ENCODE measurements at regions not wholly inside any gene's neighbourhood (a gene's known extent, or its start where the extent isn't known, plus 50 kb on each side); places are given as distances from the start of the nearest gene placed in this dataset.

- DNase-seq, result no peak
Observed at GRCh38 chr5:123819833-123820232, 307.9 kb downstream of the CSNK1G3 start.

- DNase-seq, result no peak
Observed at GRCh38 chr5:123819386-123819785, 307.4 kb downstream of the CSNK1G3 start.

- no peak for DNase-seq
Observed at GRCh38 chr5:123817267-123817666, 305.3 kb downstream of the CSNK1G3 start.

- no peak for DNase-seq
Observed at GRCh38 chr5:123814801-123815470, 303.0 kb downstream of the CSNK1G3 start.

GRCh38 chr5:123813937-123814624 is 302.1 kb downstream of the CSNK1G3 start:
- no peak for DNase-seq

GRCh38 chr5:123813264-123813663 is 301.3 kb downstream of the CSNK1G3 start:
- no peak for DNase-seq

- DNase-seq, result no peak
Observed at GRCh38 chr5:123811831-123812230, 299.9 kb downstream of the CSNK1G3 start.

- no peak for DNase-seq
Observed at GRCh38 chr5:123810746-123811340, 298.9 kb downstream of the CSNK1G3 start.

GRCh38 chr5:123810253-123810652 is 298.3 kb downstream of the CSNK1G3 start:
- no peak for DNase-seq

GRCh38 chr5:123809594-123810221 is 297.7 kb downstream of the CSNK1G3 start:
- no peak for DNase-seq

GRCh38 chr5:123808461-123809380 is 296.7 kb downstream of the CSNK1G3 start:
- no peak for DNase-seq

GRCh38 chr5:123807177-123807945 is 295.4 kb downstream of the CSNK1G3 start:
- DNase-seq, result no peak

GRCh38 chr5:123806644-123807043 is 294.7 kb downstream of the CSNK1G3 start:
- no peak for DNase-seq

GRCh38 chr5:123805300-123805699 is 293.3 kb downstream of the CSNK1G3 start:
- DNase-seq, result no peak

- DNase-seq, result no peak
Observed at GRCh38 chr5:123803359-123803758, 291.4 kb downstream of the CSNK1G3 start.

GRCh38 chr5:123802298-123802951 is 290.4 kb downstream of the CSNK1G3 start:
- DNase-seq, result no peak

GRCh38 chr5:123800640-123801039 is 288.7 kb downstream of the CSNK1G3 start:
- DNase-seq, result no peak

- no peak for DNase-seq
Observed at GRCh38 chr5:123795688-123796087, 283.7 kb downstream of the CSNK1G3 start.

GRCh38 chr5:123790226-123790625 is 278.2 kb downstream of the CSNK1G3 start:
- no peak for DNase-seq

- DNase-seq, result no peak
Observed at GRCh38 chr5:123787635-123788034, 275.7 kb downstream of the CSNK1G3 start.

- no peak for DNase-seq
Observed at GRCh38 chr5:123787136-123787535, 275.2 kb downstream of the CSNK1G3 start.

Data from stimulated activated CD4-positive, alpha-beta T cell treated with anti-CD3 and anti-CD28 coated beads, Interleukin-4, amount 100 ng/mL, for 24 hours (primary cell).